K562 (cell line): ENCODE measurements at regions not wholly inside any gene's neighbourhood (a gene's known extent, or its start where the extent isn't known, plus 50 kb on each side); places are given as distances from the start of the nearest gene placed in this dataset.

Source experiments
- ATAC-seq: fragments of 200-7000 bp; cut with Tn5 transposase; 3 replicates; pipeline ENCODE4 v1.9.1; 2020; ENCODE audit warnings: moderate library complexity
- BruUV-seq: library from RNA; stranded (reverse); fragments of 400-500 nt; replicated peaks from 2 replicates; lab custom pipeline; 2021; lab: Mats Ljungman, UMichigan
- CTCF ChIA-PET: fragments of 300-600 bp; formaldehyde crosslinking; extraction: SDS; loops from one replicate; lab custom pipeline; 2021; ENCODE audit warnings: low intra/inter-chr PET ratio; lab: Yijun Ruan, JAX
- POLR2A ChIA-PET: fragments of 300-600, 350-650 bp; sonication (Branson Sonifier 250); formaldehyde crosslinking; extraction: SDS; loops from one replicate; lab custom pipeline; 2021; ENCODE audit warnings: antibody characterized with exemption, inconsistent platforms; lab: Yijun Ruan, JAX
- DNase-seq, 4 experiments: peaks; one replicate each; pipeline versions ENCODE4 v3.0.0 to v3.0.0-alpha.2; 2011 to 2018; ENCODE audit warnings: low spot score in 3 of 4, mixed read lengths in 3 of 4; ENCODE audit errors: extremely low read depth in 1 of 4
- FAIRE-seq: peaks from 2 replicates; lab custom pipeline; 2011; peaks lifted over from hg19 to GRCh38; lab: Jason Lieb, UNC
- H2AFZ ChIP-seq: 2 replicates; pipeline ENCODE4 v1.6.0; 2011; ENCODE audit warnings: low read depth, low read length, control low read depth, inconsistent platforms
- H3K27ac ChIP-seq: fragments of 200-600 bp; 3 replicates; pipeline ENCODE4 v1.8.0; 2011; ENCODE audit warnings: low read depth, mild to moderate bottlenecking, control low read depth, inconsistent platforms, low read length, moderate library complexity, mixed read lengths; ENCODE audit errors: extremely low read depth
- H3K27me3 ChIP-seq, 2 experiments: fragments of 300-600 bp in 1 of 2; 2 replicates in 1 of 2; 3 replicates in 1 of 2; pipeline versions ENCODE4 v1.6.0 to v1.8.0; 2011; ENCODE audit warnings: inconsistent platforms in 2 of 2, low read length in 2 of 2, mild to moderate bottlenecking in 1 of 2, mixed read lengths in 1 of 2, moderate library complexity in 1 of 2; ENCODE audit not compliant: control insufficient read depth in 2 of 2, insufficient read depth in 2 of 2
- H3K36me3 ChIP-seq: fragments of 300-600 bp; 3 replicates; pipeline ENCODE4 v1.8.0; 2011; ENCODE audit warnings: mild to moderate bottlenecking, low read length, inconsistent platforms; ENCODE audit not compliant: control insufficient read depth, insufficient read depth
- H3K4me1 ChIP-seq, 2 experiments: fragments of 200-600 bp in 1 of 2; replicated peaks in 1 of 2; 2 replicates in 1 of 2; 3 replicates in 1 of 2; pipeline versions ENCODE4 v1.5.1 to v1.8.0; 2011; ENCODE audit warnings: inconsistent platforms in 2 of 2, low read length in 2 of 2, mild to moderate bottlenecking in 1 of 2, mixed read lengths in 1 of 2, moderate library complexity in 1 of 2; ENCODE audit not compliant: control insufficient read depth in 2 of 2, insufficient read depth in 2 of 2
- H3K4me2 ChIP-seq: 2 replicates; pipeline ENCODE4 v1.6.1; 2011; ENCODE audit warnings: low read length, control low read depth, inconsistent platforms, mixed read lengths; ENCODE audit not compliant: insufficient read depth
- H3K4me3 ChIP-seq: fragments of 200-600 bp; sonication (generic), shearing (Covaris generic); 2 replicates; pipeline ENCODE4 v1.5.1; 2016; ENCODE audit warnings: control low read depth, inconsistent platforms
- H3K79me2 ChIP-seq: fragments of 200-600 bp; 3 replicates; pipeline ENCODE4 v1.8.0; 2011; ENCODE audit warnings: low read length, inconsistent platforms; ENCODE audit not compliant: control insufficient read depth, insufficient read depth
- H3K9ac ChIP-seq, 2 experiments: 2 replicates each; pipeline versions ENCODE4 v1.6.0 to v1.6.1; 2011; ENCODE audit warnings: low read depth in 2 of 2, low read length in 2 of 2, control low read depth in 1 of 2, inconsistent platforms in 1 of 2, mild to moderate bottlenecking in 1 of 2, mixed read lengths in 1 of 2; ENCODE audit not compliant: insufficient read depth in 1 of 2
- H3K9me1 ChIP-seq: one replicate; pipeline ENCODE4 v1.6.0; 2011; ENCODE audit warnings: inconsistent platforms, mild to moderate bottlenecking, low read length, moderate library complexity; ENCODE audit not compliant: control insufficient read depth, insufficient read depth
- H3K9me3 ChIP-seq: replicated peaks from 2 replicates; pipeline ENCODE4 v1.5.1; 2011; ENCODE audit warnings: low read depth, low read length, inconsistent platforms; ENCODE audit not compliant: control insufficient read depth, insufficient read depth
- H4K20me1 ChIP-seq: replicated peaks from 2 replicates; pipeline ENCODE4 v1.6.1; 2011; ENCODE audit warnings: low read length, inconsistent platforms, mixed read lengths; ENCODE audit not compliant: control insufficient read depth, insufficient read depth
- BRD4 ChIP-seq: fragments of 200-600 bp; sonication (generic); IDR thresholded peaks from 2 replicates; pipeline ENCODE4 v1.6.1; 2017; ENCODE audit warnings: inconsistent platforms
- CCNT2 ChIP-seq: IDR thresholded peaks from 2 replicates; pipeline ENCODE4 v1.6.1; 2011; ENCODE audit warnings: borderline replicate concordance, low read depth, mild to moderate bottlenecking, moderate library complexity, mixed read lengths, low read length; ENCODE audit not compliant: insufficient read length; ENCODE audit errors: extremely low read depth
- COPS2 ChIP-seq: fragments of 450-650 bp; conservative IDR thresholded peaks from 2 replicates; pipeline ENCODE4 v1.6.1; 2016; ENCODE audit warnings: mild to moderate bottlenecking, moderate library complexity
- EZH2 ChIP-seq: IDR thresholded peaks from 2 replicates; pipeline ENCODE4 v1.6.1; 2012; ENCODE audit warnings: low read depth, mild to moderate bottlenecking, inconsistent platforms, low read length, borderline replicate concordance
- GTF2A2 ChIP-seq: IDR thresholded peaks from 2 replicates; pipeline ENCODE4 v1.6.1; 2016; ENCODE audit warnings: mild to moderate bottlenecking, missing genetic modification characterization, missing compliant biosample characterization
- GTF2E2 ChIP-seq: fragments of 200-800 bp; sonication (Bioruptor generic); IDR thresholded peaks from 2 replicates; pipeline ENCODE4 v1.6.1; 2016; ENCODE audit warnings: missing genetic modification characterization, missing compliant biosample characterization
- HNRNPL ChIP-seq: fragments of 200-400 bp; formaldehyde crosslinking; IDR thresholded peaks from 2 replicates; pipeline ENCODE4 v1.6.1; 2017; ENCODE audit warnings: low read depth, mild to moderate bottlenecking, low read length
- KDM2B ChIP-seq: fragments of 250-450 bp; sonication (Bioruptor Pico); IDR thresholded peaks from 2 replicates; pipeline ENCODE4 v1.8.0; 2021; ENCODE audit warnings: mild to moderate bottlenecking, moderate library complexity
- NCOA6 ChIP-seq: fragments of 450-650 bp; IDR thresholded peaks from 2 replicates; pipeline ENCODE4 v1.6.1; 2017; ENCODE audit warnings: mild to moderate bottlenecking
- NFYB ChIP-seq: IDR thresholded peaks from 2 replicates; pipeline ENCODE4 v1.6.1; 2011; ENCODE audit warnings: mild to moderate bottlenecking, moderate library complexity; ENCODE audit not compliant: insufficient read length; ENCODE audit errors: extremely low read depth
- NUFIP1 ChIP-seq: fragments of 450-650 bp; IDR thresholded peaks from 2 replicates; pipeline ENCODE4 v1.6.1; 2018; ENCODE audit not compliant: partially characterized antibody
- PHB2 ChIP-seq: fragments of 450-650 bp; IDR thresholded peaks from 2 replicates; pipeline ENCODE4 v1.6.1; 2017; ENCODE audit warnings: low read depth
- POLR3G ChIP-seq: IDR thresholded peaks from 2 replicates; pipeline ENCODE4 v1.6.1; 2011; ENCODE audit not compliant: insufficient read length, insufficient replicate concordance; ENCODE audit errors: extremely low read depth
- SUPT5H ChIP-seq: fragments of 450-650 bp; IDR thresholded peaks from 2 replicates; pipeline ENCODE4 v1.6.1; 2016
- TARDBP ChIP-seq: fragments of 450-650 bp; IDR thresholded peaks from 2 replicates; pipeline ENCODE4 v1.6.1; 2016
- TRIM28 ChIP-seq: fragments of 450-650 bp; IDR thresholded peaks from 2 replicates; pipeline ENCODE4 v1.6.1; 2017
- ZC3H4 ChIP-seq: sonication (generic); formaldehyde crosslinking; IDR thresholded peaks from 2 replicates; pipeline ENCODE4 v1.9.0; 2021; ENCODE audit warnings: missing genetic modification reagents, borderline replicate concordance
- in situ Hi-C: fragments of 300-500 bp; cut with MboI; formaldehyde crosslinking; loops from 4 replicates; pipeline ENCODE4 v1.15.0; 2018; ENCODE audit warnings: inconsistent platforms, mixed read lengths
- intact Hi-C: fragments of 100-400 bp; cut with micrococcal nuclease; formaldehyde crosslinking; loops from 2 replicates; pipeline ENCODE4 v1.14.2; 2022
- TF ChIP-seq, protein P1 (sequence below): fragments of 450-650 bp; formaldehyde crosslinking; IDR thresholded peaks from 2 replicates; pipeline ENCODE4 v1.4.0; 2022; ENCODE audit warnings: missing genetic modification characterization
- TF ChIP-seq, protein P2 (sequence below): sonication (generic); formaldehyde crosslinking; IDR thresholded peaks from 2 replicates; pipeline ENCODE4 v1.8.0; 2022; ENCODE audit warnings: mild to moderate bottlenecking, missing genetic modification reagents, borderline replicate concordance

DNA sequence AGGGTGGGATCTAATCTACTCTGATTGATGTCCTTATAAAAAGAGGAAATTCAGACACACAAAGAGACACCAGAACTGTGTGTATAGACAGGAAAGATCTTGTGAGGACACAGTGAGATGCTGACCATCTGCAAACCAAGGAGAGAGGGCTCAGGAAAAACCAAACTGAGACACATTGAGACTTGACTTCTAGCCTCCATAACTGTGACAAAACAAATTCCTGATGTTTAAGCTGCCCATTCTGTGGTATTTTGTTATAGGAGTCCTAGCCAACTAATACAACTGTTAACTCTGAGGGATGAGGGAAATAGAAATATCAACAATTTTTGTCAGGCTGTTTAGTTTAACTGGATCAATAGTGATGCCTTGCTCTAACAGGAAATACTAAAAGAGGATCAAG, 93.4 kb upstream of the COL3A1 start:
- POLR2A ChIA-PET: no interaction called here
- H3K4me2 ChIP-seq: no peak overlapping the region
- H3K27me3 ChIP-seq: no peaks in the 10 kb centered on the region
- H3K36me3 ChIP-seq: no peaks in the 10 kb centered on the region
- H3K79me2 ChIP-seq: no peaks in the 10 kb centered on the region
- H4K20me1 ChIP-seq: no peaks in the 10 kb centered on the region
- H3K9me1 ChIP-seq: no peaks in the 10 kb centered on the region
- DNase-seq (no peak), FAIRE-seq (no peak), ATAC-seq (no peak)
- no peak for TF ChIP-seq GTF2A2 (tag)
- TF ChIP-seq KDM2B (CRISPR knock-in tag): no peak
- no peak for TF ChIP-seq NFYB
- TF ChIP-seq NUFIP1: no peak
- TF ChIP-seq, protein P1, sequence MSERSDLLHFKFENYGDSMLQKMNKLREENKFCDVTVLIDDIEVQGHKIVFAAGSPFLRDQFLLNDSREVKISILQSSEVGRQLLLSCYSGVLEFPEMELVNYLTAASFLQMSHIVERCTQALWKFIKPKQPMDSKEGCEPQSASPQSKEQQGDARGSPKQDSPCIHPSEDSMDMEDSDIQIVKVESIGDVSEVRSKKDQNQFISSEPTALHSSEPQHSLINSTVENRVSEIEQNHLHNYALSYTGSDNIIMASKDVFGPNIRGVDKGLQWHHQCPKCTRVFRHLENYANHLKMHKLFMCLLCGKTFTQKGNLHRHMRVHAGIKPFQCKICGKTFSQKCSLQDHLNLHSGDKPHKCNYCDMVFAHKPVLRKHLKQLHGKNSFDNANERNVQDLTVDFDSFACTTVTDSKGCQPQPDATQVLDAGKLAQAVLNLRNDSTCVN: no peak
- no peak for TF ChIP-seq BRD4
- TF ChIP-seq TARDBP: no peak
- no peak for TF ChIP-seq TRIM28
- no peak for TF ChIP-seq EZH2
- TF ChIP-seq COPS2: no peak
- TF ChIP-seq PHB2: no peak
- TF ChIP-seq, protein P2, sequence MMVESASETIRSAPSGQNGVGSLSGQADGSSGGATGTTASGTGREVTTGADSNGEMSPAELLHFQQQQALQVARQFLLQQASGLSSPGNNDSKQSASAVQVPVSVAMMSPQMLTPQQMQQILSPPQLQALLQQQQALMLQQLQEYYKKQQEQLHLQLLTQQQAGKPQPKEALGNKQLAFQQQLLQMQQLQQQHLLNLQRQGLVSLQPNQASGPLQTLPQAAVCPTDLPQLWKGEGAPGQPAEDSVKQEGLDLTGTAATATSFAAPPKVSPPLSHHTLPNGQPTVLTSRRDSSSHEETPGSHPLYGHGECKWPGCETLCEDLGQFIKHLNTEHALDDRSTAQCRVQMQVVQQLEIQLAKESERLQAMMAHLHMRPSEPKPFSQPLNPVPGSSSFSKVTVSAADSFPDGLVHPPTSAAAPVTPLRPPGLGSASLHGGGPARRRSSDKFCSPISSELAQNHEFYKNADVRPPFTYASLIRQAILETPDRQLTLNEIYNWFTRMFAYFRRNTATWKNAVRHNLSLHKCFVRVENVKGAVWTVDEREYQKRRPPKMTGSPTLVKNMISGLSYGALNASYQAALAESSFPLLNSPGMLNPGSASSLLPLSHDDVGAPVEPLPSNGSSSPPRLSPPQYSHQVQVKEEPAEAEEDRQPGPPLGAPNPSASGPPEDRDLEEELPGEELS: no peak
- TF ChIP-seq CCNT2: no peak
- TF ChIP-seq HNRNPL: no peak
- no peak for TF ChIP-seq ZC3H4
- TF ChIP-seq NCOA6: no peak
- no peak for TF ChIP-seq SUPT5H
- no peak for TF ChIP-seq POLR3G
- no peak for TF ChIP-seq GTF2E2 (tag)
- in situ Hi-C loops: no loop called here
- H3K4me3 ChIP-seq: no peak overlapping the region
- no peaks in the 10 kb centered on the region for H3K9me3 ChIP-seq
- no peak overlapping the region for H3K9ac ChIP-seq
- no peak overlapping the region for H3K27ac ChIP-seq
- no peak overlapping the region for H2AFZ ChIP-seq
- CTCF ChIA-PET: no interaction called here
- no peaks in the 10 kb centered on the region for H3K4me1 ChIP-seq
- no TSS peak for BruUV-seq
- intact Hi-C loops: no loop called here
